Neural progenitor cell (in vitro differentiated cells): ENCODE measurements at regions not wholly inside any gene's neighbourhood (a gene's known extent, or its start where the extent isn't known, plus 50 kb on each side); places are given as distances from the start of the nearest gene placed in this dataset.

Experiments used
- CTCF ChIP-seq: fragments of 200-600 bp; sonication (generic); IDR thresholded peaks from 2 replicates; pipeline ENCODE4 v1.5.1; 2017; ENCODE audit warnings: antibody characterized with exemption, mild to moderate bottlenecking
- EZH2 ChIP-seq: fragments of 200-600 bp; sonication (generic); IDR thresholded peaks from 2 replicates; pipeline ENCODE4 v1.6.1; 2017; ENCODE audit warnings: antibody characterized with exemption, mild to moderate bottlenecking, moderate library complexity
- EZH2phosphoT487 ChIP-seq: fragments of 200-600 bp; sonication (generic); IDR thresholded peaks from 2 replicates; pipeline ENCODE4 v1.6.1; 2017; ENCODE audit warnings: antibody characterized with exemption

- no peak for TF ChIP-seq CTCF
- TF ChIP-seq EZH2phosphoT487: no peak
- no peak for TF ChIP-seq EZH2
Observed at GRCh38 chr18:73163236-73163635, 295.4 kb upstream of the NETO1 start.
